ENCODE measurements at regions not wholly inside any gene's neighbourhood (a gene's known extent, or its start where the extent isn't known, plus 50 kb on each side); places are given as distances from the start of the nearest gene placed in this dataset.

GRCh38 chr4:119693126-119693525 lies 64.5 kb upstream of the PDE5A start:
- no peak for DNase-seq (ENCODE audit: low read depth)
- in situ Hi-C loops (cut with HindIII; ENCODE audit: low pct_unique_long_range_greater_than_20kb, low sequenced_read_pairs), result no loop called here

- in situ Hi-C loops (cut with HindIII; ENCODE audit: low pct_unique_long_range_greater_than_20kb, low sequenced_read_pairs), result no loop called here
- no peak for DNase-seq (ENCODE audit: low read depth)
Observed at GRCh38 chr4:119692001-119692400, 63.4 kb upstream of the PDE5A start.

GRCh38 chr4:119690871-119691270 lies 62.3 kb upstream of the PDE5A start:
- DNase-seq (ENCODE audit: low read depth), result no peak
- in situ Hi-C loops (cut with HindIII; ENCODE audit: low pct_unique_long_range_greater_than_20kb, low sequenced_read_pairs), result no loop called here

- in situ Hi-C loops (cut with HindIII; ENCODE audit: low pct_unique_long_range_greater_than_20kb, low sequenced_read_pairs), result no loop called here
Observed at GRCh38 chr4:119688446-119688845, 59.8 kb upstream of the PDE5A start.

GRCh38 chr4:119684463-119684862 lies 55.9 kb upstream of the PDE5A start:
- DNase-seq (ENCODE audit: low read depth), result no peak
- in situ Hi-C loops (cut with HindIII; ENCODE audit: low pct_unique_long_range_greater_than_20kb, low sequenced_read_pairs), result no loop called here

More at GRCh38 chr4:119688446-119688845, 59.8 kb upstream of the PDE5A start:
- DNase-seq (ENCODE audit: low read depth), result no peak

GRCh38 chr4:119683518-119683917 lies 54.9 kb upstream of the PDE5A start:
- in situ Hi-C loops (cut with HindIII; ENCODE audit: low pct_unique_long_range_greater_than_20kb, low sequenced_read_pairs), result no loop called here
- peak; percentile 50 for DNase-seq (ENCODE audit: low read depth)

- in situ Hi-C loops (cut with HindIII; ENCODE audit: low pct_unique_long_range_greater_than_20kb, low sequenced_read_pairs), result no loop called here
- DNase-seq (ENCODE audit: low read depth), result no peak
Observed at GRCh38 chr4:119682099-119682498, 53.5 kb upstream of the PDE5A start.

GRCh38 chr4:119679251-119679650 lies 50.6 kb upstream of the PDE5A start:
- peak; percentile 41 for DNase-seq (ENCODE audit: low read depth)
- in situ Hi-C loops (cut with HindIII; ENCODE audit: low pct_unique_long_range_greater_than_20kb, low sequenced_read_pairs), result no loop called here

GRCh38 chr4:119678761-119679160 lies 50.2 kb upstream of the PDE5A start:
- in situ Hi-C loops (cut with HindIII; ENCODE audit: low pct_unique_long_range_greater_than_20kb, low sequenced_read_pairs), result no loop called here
- DNase-seq (ENCODE audit: low read depth), result no peak
